SIG-M5 treated with dmso at 0.1 percent for 504 hours (cell line): ENCODE measurements at regions not wholly inside any gene's neighbourhood (a gene's known extent, or its start where the extent isn't known, plus 50 kb on each side); places are given as distances from the start of the nearest gene placed in this dataset.

Source experiments
- DNase-seq: peaks from one replicate; lab custom pipeline; 2025; ENCODE audit not compliant: unreplicated experiment; lab: John Stamatoyannopoulos, UW

DNA sequence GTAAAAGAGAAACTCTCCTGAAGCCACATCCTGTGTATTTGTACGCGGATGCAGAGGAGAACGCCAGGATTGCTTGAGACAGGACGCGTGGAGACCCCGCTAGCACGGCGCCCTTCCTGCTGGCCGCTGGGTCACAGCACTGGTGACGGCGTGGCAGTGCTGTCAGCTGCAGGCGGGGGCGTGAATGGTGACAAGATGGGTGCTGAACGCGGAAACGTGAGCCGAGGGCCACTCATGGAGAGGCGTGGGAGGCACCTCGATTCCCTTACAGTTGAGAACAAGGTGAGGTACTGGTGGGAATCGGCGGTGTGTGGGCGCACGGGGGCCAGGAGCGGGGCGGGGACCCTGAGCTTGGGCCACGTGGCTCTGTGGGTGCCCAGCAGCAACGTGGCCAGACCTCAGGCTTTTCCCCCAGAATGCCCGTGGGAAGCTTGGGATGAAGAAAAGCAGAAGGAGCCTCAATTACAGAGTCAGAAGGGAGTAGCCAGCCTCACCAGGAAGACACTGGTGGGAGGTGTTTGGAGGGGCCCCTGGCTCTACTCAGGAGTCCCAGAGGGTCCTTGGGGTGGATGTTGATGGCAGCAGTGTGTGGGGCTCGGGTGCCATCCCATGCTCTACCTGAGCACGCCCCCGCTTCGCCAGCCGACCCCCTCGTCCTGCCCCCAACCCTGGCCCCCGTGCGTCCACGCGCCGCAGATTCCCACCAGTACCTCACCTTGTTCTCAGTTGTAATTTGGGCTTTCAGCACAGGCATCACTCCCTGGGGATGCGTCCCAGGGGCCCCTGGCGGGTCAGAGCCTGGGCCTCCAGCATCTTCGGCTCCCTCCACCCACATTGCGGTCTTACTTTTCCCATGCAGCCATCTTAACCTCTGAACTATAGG lies 208.4 kb upstream of the TCERG1L start:
- DNase-seq = no peak

DNA sequence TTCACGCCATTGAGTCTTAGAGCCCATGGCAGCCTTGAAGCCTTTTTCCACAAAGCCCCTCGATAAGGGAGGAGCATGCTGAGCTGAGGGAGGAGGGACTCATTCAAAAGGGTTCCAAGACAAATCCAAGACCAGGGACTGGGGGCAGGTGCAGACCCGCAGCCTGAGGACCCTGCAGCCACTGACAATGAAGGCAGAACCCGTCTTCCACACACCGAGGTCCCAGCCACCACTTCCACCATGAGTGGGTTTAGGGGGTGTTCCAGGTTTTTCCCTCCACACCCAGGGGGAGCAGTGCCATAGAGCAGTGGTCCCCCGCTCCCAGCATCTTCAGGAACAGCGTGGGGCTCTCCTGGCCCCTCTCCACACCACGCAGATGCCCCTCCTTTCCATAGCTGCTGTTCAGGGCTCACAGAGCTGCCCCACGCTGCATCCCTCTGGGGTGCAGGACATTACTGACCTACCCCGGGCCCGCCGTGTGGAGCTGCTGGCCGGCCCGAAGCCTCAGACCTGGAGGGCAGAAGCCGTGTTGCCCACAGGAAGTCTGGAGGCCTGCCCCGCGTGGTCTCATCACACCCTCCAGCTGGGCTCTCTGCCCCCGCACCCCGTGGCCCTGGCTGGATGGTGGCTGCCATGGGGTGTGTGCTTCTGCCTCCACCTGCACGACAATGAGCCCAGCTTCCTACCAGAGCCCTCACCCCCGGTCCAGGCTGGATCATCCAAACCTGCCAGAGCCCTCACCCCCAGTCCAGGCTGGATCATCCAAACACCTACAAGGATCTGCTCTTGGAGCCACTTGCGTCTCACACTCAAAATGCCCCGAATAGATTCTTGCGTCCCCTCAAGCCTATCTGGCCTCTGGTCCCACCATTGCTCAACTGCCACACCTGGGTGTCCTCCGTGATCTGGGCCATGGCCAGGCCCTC lies 220.0 kb upstream of the TCERG1L start:
- DNase-seq = no peak

DNA sequence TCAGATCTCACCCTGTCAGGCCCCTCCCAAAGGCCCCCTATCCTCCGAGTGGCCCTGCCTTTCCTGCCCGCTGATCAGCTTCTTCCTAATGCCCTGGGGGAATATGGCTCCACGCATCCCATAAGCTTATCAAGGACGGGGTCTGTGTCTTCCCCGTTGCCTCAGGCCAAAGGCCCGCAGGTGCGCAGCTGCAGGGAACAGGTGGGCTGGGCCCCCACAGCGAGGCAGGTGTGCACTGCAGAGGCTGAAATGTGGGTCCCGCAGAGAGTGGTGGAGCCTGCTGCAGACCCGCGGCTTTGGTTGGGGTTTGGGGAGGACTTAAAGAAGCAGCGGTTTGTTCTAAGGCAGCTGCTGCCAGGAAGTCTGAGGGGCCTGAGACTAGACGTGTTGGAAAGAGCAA lies 220.8 kb upstream of the TCERG1L start:
- no peak for DNase-seq

DNA sequence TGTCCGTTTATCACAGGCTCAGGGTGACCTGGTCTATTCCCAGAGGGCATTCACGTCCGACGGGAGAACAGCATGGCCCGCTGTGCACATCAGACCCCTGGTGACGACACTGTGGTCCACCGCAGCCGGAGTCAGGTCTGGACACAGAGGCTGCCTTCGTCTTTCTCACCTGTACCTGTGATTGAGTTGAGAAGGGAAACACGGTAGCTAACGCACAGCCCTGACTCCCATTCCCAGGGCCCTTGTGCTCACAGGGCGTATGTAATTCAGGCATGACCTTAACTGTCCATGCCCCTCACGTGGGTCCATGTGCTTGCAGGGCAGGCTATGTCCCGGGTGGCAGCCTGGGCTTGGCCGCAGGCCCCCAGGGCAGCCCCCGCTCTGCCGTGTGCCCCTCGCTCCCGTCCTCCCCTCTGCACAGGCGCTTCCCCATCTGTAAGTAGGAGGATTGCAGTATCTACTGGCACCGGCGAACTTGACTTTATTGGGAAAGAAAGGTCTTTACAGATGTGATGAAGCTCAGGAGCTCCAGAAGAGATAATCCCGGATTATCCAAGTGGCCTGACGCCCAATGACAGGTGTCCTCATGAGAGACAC lies 221.3 kb upstream of the TCERG1L start:
- DNase-seq = no peak

DNA sequence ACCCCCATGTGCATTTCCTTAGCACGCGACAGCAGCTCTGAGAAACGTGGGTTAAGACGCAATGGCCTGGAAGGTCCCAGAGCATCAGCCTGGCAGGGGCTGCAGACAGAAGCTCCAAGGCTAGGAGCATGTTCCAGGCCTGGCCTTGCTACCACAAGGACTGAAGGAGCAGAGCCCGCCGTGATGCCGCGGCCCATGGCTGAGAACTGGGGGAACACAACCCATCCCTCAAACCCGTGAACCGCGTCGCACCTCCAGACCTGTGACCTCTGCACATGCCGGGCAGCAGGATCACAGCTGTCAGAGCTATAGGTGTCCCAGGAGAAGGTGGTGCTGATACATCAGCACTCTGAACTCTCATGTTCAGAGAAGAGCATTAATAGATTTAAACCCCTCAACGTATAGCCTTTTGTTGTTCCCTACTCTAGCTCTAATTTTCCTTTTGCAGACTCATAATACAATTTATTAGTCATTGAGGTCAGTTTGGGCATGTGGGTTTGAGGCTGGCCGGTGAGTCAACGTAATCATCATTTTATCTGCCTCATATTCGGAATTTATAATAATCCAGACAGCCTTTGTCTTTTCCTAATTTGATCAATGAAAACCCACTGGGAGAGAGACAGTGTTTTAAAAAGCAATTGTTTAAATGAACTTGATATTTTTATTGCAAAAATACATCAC lies 222.5 kb upstream of the TCERG1L start:
- DNase-seq = no peak

DNA sequence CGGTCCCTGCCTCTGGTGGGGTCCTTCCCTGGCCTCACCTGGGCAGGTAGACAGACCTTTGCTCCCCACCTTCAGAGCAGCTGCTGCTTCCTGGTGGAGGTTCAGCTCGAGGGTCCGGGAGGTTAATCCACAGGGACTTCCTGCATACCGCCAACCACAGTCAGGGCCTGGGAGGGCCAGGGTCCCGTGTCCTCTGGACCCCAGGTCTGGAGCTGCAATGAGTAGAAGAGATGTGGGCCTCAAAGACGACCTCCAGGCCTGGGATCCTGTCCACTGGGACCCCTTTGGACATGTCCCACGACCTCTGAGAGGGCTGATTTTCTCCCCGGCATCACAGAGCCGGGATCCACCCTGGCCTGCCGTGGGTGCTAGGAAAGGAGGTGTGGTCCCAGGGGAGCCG lies 223.3 kb upstream of the TCERG1L start:
- no peak for DNase-seq

DNA sequence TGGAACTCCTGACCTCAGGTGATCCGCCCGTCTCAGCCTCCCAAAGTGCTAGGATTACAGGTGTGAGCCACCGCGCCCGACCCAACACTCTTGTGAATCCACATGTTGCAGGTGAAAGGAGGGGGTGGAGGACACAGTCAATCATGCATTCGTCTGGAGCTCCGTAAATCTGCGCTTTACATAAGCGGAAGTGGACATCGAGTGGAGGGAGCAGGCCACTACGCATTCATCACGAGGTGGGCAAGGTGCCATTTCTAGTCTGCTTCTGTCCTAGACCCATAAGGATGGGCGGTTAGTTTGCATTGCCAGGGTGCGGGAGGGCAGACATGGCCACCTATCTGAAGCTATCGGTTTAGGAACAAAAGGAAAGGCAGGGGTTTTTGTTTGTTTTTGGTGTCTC lies 225.2 kb upstream of the TCERG1L start:
- no peak for DNase-seq

DNA sequence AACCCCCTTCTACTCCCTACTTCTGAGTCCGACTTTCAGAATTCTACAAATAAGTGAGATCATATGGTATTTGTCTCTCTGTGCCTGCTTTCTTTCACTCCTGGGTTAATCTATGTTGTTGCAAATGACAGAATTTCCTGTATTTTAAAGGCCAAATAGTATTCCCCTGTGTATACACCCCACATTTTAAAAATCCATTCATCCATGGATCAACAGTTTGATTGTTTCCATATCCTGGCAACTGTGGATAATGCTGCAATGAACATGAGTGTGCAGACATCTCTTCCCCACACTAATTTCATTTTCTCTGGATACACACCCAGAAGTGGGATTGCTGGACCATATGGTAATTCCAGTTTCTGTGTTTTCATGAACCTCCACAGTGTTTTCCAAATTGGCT lies 225.8 kb upstream of the TCERG1L start:
- no peak for DNase-seq

DNA sequence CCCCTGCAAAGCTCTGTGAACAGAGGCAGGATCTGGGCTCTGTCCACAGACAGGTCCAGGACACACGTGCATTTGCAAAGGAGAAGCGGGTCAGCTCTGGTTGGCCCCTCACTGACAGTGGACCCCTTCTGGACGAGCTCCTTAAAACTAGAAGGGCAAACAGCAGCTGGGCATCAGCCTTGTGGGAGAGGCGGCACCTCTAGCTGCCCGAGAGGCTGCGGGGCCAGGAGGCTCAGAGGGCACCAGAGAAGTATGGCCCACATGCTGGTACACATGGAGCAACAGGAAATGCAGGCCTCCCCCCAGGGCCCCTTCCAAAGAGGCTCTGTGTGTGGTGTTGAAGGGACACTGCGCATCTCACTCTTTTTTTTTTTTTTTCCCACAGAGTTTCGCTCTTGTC lies 233.0 kb upstream of the TCERG1L start:
- no peak for DNase-seq

DNA sequence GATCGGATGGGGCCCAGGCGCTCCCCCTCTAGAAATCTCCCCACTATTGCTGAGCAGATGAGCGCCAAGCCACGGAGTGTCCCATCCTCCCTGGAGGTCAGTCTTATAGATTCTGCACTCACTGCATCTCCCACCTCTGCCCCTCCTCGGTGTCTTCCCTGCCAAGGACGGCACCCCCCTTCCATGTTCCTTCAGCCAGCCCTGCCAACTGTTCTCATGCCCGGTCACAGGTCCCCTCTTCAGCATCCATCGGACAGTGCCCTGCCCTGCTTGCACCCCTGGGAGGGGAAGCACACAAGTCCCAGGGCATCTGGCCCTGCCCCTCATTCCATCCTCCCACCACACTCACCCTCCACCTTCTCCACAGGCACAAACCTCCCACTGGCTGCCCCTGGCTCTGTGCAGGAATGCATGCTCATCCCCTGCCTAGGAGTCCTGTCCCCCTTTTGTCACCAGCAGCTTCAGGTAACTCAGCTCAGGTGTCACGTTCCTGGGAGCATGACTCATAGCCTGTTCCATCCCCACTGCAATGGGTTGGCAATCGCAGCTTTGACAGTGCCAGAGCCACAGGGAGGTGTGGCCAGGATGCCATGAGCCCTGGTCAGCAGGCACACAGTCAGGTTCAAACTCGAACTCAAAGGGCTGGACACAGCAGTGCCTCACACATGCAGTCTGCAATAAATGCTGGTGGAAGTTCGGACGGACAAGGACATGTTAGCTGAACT lies 234.7 kb upstream of the TCERG1L start:
- no peak for DNase-seq

DNA sequence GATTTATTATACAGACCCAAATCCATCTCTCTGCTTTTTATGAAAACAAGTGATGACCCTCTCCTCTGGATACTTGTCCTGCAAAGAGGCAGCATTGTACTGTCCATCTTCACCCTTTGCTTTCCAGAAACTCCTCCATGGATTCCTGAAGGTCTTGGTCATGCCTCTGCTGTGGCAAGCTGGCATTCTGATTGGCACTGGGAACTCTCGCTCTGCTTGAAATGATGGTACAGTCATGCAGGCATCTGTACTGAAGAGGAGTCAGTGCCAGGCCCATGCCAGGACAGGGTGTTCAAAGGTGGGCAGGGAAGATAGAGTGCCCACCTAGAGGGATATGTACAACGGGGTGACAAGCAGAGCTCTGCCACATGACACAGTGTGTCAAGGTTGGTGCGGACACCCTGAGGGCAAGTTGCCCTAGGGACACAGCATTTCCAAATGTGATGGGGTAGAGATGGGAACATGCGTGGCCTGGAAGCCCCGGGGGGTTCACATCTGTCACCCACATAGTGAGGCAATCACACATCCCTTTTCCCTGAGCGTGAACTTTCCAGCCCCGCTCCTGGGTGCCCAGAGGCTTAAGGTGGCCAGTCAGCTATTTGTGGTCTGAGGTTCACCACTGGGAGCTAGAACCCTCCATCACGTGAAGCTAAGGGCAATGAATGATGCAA lies 235.7 kb upstream of the TCERG1L start:
- DNase-seq = no peak

DNA sequence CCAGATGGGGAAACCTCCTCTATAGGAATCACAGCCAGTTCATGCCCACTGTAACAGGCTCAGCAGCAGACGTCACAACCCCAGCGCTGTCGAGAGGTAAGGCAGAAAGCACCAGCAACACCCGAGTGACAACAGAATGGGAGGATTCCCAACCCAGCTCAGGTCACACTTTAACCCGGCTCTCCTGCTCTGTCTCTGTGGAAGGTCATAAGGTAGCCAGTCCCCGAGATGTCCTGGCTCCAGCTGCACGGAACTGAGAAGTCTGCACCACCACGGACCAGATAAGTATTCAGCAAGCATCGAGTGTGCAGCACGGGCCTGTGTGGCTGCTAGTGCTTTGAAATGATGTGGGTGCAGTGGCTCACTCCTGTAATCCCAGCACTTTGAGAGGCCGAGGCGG lies 236.7 kb upstream of the TCERG1L start:
- DNase-seq = no peak

DNA sequence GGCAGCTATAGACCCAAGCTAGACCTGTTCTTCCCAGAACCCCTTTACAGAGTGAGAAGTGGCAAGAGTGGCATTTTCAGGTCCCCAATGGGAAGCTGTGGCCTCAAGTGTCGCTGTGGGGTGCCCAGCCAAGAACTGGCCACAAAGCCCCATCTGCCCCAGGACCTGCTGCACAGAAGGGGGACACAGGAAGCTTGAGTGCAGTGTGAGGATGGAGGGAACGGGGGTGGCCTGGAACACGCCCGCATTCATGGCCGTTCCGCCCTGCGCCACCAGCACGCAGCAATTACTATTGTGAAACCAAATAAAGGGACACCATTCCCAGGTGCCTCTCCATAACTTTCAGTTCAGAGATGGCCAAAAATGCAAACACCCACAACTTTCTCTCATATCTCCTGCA lies 237.6 kb upstream of the TCERG1L start:
- no peak for DNase-seq

DNA sequence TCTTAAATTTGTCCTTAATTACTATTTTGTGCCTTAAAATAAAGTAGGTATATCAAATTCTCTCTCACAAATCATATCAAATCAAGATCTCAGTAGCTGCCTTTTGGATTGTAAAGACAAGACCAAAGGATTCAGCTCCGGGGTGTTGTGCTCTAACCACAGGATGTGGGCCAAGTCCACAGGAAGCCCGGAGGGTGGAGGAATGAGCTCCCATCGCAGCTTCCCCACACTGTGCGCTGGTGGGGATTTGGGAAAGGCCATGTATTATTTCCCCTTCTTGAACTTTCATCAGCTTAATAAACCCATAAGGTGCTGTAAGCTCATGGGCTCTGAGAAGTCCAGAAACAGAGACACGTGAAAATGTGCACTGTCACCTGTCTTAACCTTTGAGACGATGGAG lies 241.6 kb upstream of the TCERG1L start:
- DNase-seq = no peak

DNA sequence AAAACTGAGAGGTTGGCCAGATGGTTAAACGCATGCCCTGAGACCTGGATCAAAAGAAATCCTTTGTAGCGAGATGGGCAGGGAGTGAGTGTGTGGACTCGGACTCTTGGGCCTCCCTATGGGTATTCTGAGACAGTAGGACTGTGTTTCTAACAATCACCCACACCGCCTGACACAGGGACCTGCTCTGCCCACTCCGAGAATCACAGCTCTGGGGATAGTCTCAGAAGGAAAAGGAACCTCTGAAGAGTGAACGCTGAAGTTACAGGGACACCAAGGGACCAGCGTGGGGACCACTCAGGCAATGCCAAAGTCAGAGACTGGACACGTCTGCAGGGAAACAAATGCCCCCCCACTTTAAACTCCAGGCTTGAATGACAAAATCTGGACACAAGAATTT lies 242.1 kb upstream of the TCERG1L start:
- DNase-seq = no peak

DNA sequence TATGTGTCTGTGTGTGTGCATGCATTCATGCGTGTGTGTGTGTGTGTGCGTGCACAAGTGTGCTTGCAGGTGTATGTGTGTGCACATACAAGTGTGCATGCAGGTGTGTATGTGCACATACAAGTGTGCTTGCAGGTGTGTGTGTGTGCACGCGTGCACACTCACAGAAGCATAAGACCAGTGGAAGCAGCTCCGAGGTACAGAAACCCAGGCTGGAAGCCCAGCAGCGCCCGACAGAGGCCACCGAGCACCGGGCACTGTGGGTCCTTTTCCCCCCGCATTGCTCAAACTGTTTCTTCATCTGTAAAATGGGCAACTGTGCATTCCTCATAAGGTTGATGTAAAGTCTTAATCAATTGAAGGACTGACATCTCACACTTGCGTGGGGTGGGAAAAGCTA lies 243.3 kb upstream of the TCERG1L start:
- DNase-seq = no peak

DNA sequence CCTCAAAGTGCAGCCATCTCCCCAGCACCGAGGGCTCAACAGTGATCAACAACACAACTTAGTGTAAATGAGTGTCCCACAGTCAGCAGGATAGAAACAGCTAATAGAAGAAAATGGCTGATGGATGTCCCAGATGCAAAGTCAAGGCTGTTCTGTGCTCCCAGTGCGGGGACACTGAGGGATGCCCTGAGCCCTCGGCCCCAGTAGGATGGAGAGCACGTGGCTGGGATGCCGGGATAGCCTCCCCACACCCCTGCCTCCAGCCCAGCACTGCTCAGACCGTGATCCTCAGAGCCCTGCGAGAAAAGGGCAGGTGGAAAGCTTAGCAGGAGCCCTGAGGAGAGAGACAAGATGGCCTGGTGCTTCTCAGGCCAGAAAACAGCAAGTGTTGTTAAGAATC lies 243.9 kb upstream of the TCERG1L start:
- DNase-seq = no peak

DNA sequence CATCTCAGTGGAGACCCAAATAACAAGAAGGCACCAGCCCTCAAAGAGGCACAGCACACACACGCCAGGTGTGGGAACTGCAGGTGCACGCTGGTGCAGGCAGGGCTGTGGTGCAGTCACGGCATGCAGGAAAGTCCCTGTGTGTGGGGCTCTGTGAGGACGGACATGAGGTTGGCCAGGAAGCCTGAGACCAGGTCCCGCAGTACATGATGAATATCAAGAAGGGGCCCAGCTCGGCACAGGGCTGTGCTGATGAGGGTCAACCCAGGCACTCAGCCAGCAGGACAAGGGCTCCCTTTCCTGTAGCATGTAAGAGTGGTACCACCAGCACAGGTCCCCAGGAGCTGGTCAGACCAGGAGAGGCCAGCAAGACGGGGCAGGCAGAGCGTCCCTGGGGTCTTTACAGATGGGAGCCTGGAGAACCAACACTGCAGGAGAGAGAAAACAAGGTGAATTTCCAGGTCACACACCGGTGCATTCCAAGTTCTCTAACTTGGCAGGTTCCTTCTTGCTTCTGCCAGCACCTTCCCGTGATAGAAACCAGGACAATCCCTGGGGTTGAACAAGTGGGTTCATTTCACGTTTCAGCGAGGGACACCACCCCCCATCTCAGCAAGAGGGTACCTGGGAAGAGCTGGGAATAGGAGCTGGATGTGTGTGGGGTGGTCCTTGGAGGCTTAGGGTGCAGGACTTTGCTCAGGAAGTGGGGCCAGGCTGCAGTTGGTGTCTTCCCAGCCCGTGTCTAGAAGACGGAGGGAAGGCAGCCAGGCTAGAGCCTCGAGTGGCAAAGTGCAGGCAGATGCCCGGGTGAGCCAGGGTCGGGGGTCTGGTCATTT lies 244.8 kb upstream of the TCERG1L start:
- DNase-seq = no peak

DNA sequence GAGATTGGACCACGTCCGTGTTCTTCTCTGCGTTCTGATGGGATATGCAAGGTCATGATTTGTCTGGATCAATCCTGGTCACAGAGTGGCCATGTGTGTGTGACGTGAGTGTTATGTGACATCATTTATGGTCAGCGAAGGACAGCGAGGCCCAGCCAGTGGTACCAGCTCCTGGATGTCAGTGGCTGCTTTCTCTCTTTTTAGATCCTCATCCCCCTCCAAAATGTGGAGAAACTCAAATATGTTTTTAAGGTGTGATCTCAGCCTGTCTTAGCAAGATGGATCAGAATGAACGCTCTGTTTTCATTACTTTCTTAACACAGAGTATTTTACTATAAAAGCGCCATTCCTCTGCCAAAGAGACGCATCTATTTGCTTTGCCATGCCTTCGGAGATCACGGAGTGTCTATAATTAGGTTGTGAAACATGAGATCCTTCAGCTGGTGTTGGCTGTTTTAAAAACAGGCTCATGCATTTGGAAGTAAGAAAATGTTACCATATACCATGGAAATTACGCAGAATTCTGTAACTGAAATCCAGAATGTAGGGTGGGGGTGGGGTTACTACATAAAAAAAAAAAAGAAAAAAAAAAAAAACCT lies 245.5 kb upstream of the TCERG1L start:
- DNase-seq = no peak
